ENCODE measurements at regions not wholly inside any gene's neighbourhood (a gene's known extent, or its start where the extent isn't known, plus 50 kb on each side); places are given as distances from the start of the nearest gene placed in this dataset.
A peak's percentile ranks its signal among the peaks of the same experiment; 100 is the strongest.

- peaks cover 1% of the 10 kb centered on the region for H3K36me3 Mint-ChIP-seq (ENCODE audit: low read depth)
- no peak for TF ChIP-seq CTCF (IDR thresholded peaks at IDR 0.05)
- no peak for DNase-seq (ENCODE audit: low spot score)
- peaks cover 28% of the 10 kb centered on the region for H3K4me1 Mint-ChIP-seq (ENCODE audit: low read depth)
- no peaks in the 10 kb centered on the region for H3K27me3 Mint-ChIP-seq (ENCODE audit: low read depth)
- peaks cover 11% of the 10 kb centered on the region for H3K9me3 Mint-ChIP-seq (ENCODE audit: low read depth)
- no peak overlapping the region for H3K4me3 Mint-ChIP-seq (ENCODE audit: unreplicated experiment)
- H3K27ac Mint-ChIP-seq (ENCODE audit: unreplicated experiment): no peak overlapping the region
These were observed 404.8 kb downstream of the CD109 start for GRCh38 chr6:74100719-74101287.

- Mint-ChIP-seq H3K4me1 (ENCODE audit: low read depth) (peaks cover 21% of the 10 kb centered on the region), H3K4me3 (ENCODE audit: unreplicated experiment) (no peak overlapping the region), H3K27me3 (ENCODE audit: low read depth) (no peaks in the 10 kb centered on the region), H3K36me3 (ENCODE audit: low read depth) (peaks cover 1% of the 10 kb centered on the region), H3K27ac (ENCODE audit: unreplicated experiment) (no peak overlapping the region), H3K9me3 (ENCODE audit: low read depth) (peaks cover 7% of the 10 kb centered on the region)
- no peak for TF ChIP-seq CTCF (IDR thresholded peaks at IDR 0.05)
- no peak for DNase-seq (ENCODE audit: low spot score)
These were observed 400.3 kb downstream of the CD109 start for GRCh38 chr6:74096329-74096728.

- no peak for TF ChIP-seq CTCF (IDR thresholded peaks at IDR 0.05)
- no peak for DNase-seq (ENCODE audit: low spot score)
- no peak overlapping the region for H3K4me3 Mint-ChIP-seq (ENCODE audit: unreplicated experiment)
- no peak overlapping the region for H3K27ac Mint-ChIP-seq (ENCODE audit: unreplicated experiment)
- H3K9me3 Mint-ChIP-seq (ENCODE audit: low read depth): peaks cover 4% of the 10 kb centered on the region
- H3K36me3 Mint-ChIP-seq (ENCODE audit: low read depth): no peaks in the 10 kb centered on the region
- H3K27me3 Mint-ChIP-seq (ENCODE audit: low read depth): no peaks in the 10 kb centered on the region
- peaks cover 16% of the 10 kb centered on the region for H3K4me1 Mint-ChIP-seq (ENCODE audit: low read depth)
These were observed 397.4 kb downstream of the CD109 start for GRCh38 chr6:74093361-74093760.

GRCh38 chr6:74091794-74092157, 395.8 kb downstream of the CD109 start:
- no peaks in the 10 kb centered on the region for H3K36me3 Mint-ChIP-seq (ENCODE audit: low read depth)
- peaks cover 20% of the 10 kb centered on the region for H3K4me1 Mint-ChIP-seq (ENCODE audit: low read depth)
- DNase-seq (ENCODE audit: low spot score): no peak
- H3K4me3 Mint-ChIP-seq (ENCODE audit: unreplicated experiment): no peak overlapping the region
- peak; percentile 21 for TF ChIP-seq CTCF (IDR thresholded peaks at IDR 0.05)
- no peak overlapping the region for H3K27ac Mint-ChIP-seq (ENCODE audit: unreplicated experiment)
- H3K27me3 Mint-ChIP-seq (ENCODE audit: low read depth): no peaks in the 10 kb centered on the region
- peaks cover 4% of the 10 kb centered on the region for H3K9me3 Mint-ChIP-seq (ENCODE audit: low read depth)

- TF ChIP-seq CTCF (IDR thresholded peaks at IDR 0.05): peak; percentile 95
- no peak overlapping the region for H3K4me3 Mint-ChIP-seq (ENCODE audit: unreplicated experiment)
- no peaks in the 10 kb centered on the region for H3K27me3 Mint-ChIP-seq (ENCODE audit: low read depth)
- peaks cover 4% of the 10 kb centered on the region for H3K9me3 Mint-ChIP-seq (ENCODE audit: low read depth)
- DNase-seq (ENCODE audit: low spot score): no peak
- H3K4me1 Mint-ChIP-seq (ENCODE audit: low read depth): peaks cover 20% of the 10 kb centered on the region
- H3K36me3 Mint-ChIP-seq (ENCODE audit: low read depth): no peaks in the 10 kb centered on the region
- no peak overlapping the region for H3K27ac Mint-ChIP-seq (ENCODE audit: unreplicated experiment)
These were observed 395.3 kb downstream of the CD109 start for GRCh38 chr6:74091136-74091793.

Data from chondrocyte (in vitro differentiated cells).